SK-N-SH treated with all-trans-retinoic acid at 6 μM for 48 hours (cell line): ENCODE measurements at regions not wholly inside any gene's neighbourhood (a gene's known extent, or its start where the extent isn't known, plus 50 kb on each side); places are given as distances from the start of the nearest gene placed in this dataset.
"Not testable (repeated sequence)": the region's sequence is repeated elsewhere in the genome, so short reads cannot be mapped to it uniquely, and the experiment has no call there.

ENCODE experiments used
- ATAC-seq: fragments of 200-7000 bp; cut with Tn5 transposase; 3 replicates; pipeline ENCODE4 v1.9.1; 2020; ENCODE audit warnings: mild to moderate bottlenecking, moderate library complexity
- ARNTL ChIP-seq: fragments of 450-650 bp; formaldehyde crosslinking; IDR thresholded peaks from 2 replicates; pipeline ENCODE4 v1.5.0; 2020; ENCODE audit warnings: low read depth, mild to moderate bottlenecking, moderate library complexity, borderline replicate concordance
- CSDC2 ChIP-seq: fragments of 250-450 bp; sonication (Bioruptor Pico); IDR thresholded peaks from 2 replicates; pipeline ENCODE4 v1.5.0; 2020; ENCODE audit warnings: mild to moderate bottlenecking, moderate library complexity
- ESRRG ChIP-seq: fragments of 250-450 bp; sonication (Bioruptor Pico); IDR thresholded peaks from 2 replicates; pipeline ENCODE4 v1.6.1; 2021; ENCODE audit warnings: mild to moderate bottlenecking
- GLIS3 ChIP-seq: fragments of 250-450 bp; sonication (Bioruptor Pico); IDR thresholded peaks from 2 replicates; pipeline ENCODE4 v1.5.0; 2020; ENCODE audit warnings: mild to moderate bottlenecking, moderate library complexity
- ISL1 ChIP-seq: fragments of 250-450 bp; sonication (Bioruptor Pico); IDR thresholded peaks from 2 replicates; pipeline ENCODE4 v2.1.2; 2022; ENCODE audit warnings: mild to moderate bottlenecking, moderate library complexity
- OSR1 ChIP-seq: fragments of 250-450 bp; sonication (Bioruptor Pico); IDR thresholded peaks from 2 replicates; pipeline ENCODE4 v1.8.0; 2022; ENCODE audit warnings: moderate library complexity, mild to moderate bottlenecking, inconsistent platforms
- PPARA ChIP-seq: fragments of 250-450 bp; sonication (Bioruptor Pico); IDR thresholded peaks from 2 replicates; pipeline ENCODE4 v1.5.0; 2020; ENCODE audit warnings: mild to moderate bottlenecking, borderline replicate concordance
- RARB ChIP-seq: fragments of 250-450 bp; sonication (Bioruptor Pico); IDR thresholded peaks from 2 replicates; pipeline ENCODE4 v1.8.0; 2021; ENCODE audit warnings: mild to moderate bottlenecking, moderate library complexity
- SNAI2 ChIP-seq: fragments of 250-450 bp; sonication (Bioruptor Pico); IDR thresholded peaks from 2 replicates; pipeline ENCODE4 v1.5.0; 2020; ENCODE audit warnings: mild to moderate bottlenecking, moderate library complexity
- TCF4 ChIP-seq: fragments of 250-450 bp; sonication (Bioruptor Pico); IDR thresholded peaks from 2 replicates; pipeline ENCODE4 v1.8.0; 2021; ENCODE audit warnings: mild to moderate bottlenecking, moderate library complexity, borderline replicate concordance
- TOX ChIP-seq: fragments of 250-450 bp; sonication (Bioruptor Pico); IDR thresholded peaks from 2 replicates; pipeline ENCODE4 v1.8.0; 2021; ENCODE audit warnings: mild to moderate bottlenecking, moderate library complexity, borderline replicate concordance
- ZC3H10 ChIP-seq: fragments of 250-450 bp; sonication (Bioruptor Pico); IDR thresholded peaks from 2 replicates; pipeline ENCODE4 v1.5.1; 2021; ENCODE audit warnings: mild to moderate bottlenecking, moderate library complexity
- ZFP30 ChIP-seq: fragments of 450-650 bp; formaldehyde crosslinking; IDR thresholded peaks from 2 replicates; pipeline ENCODE4 v1.5.0; 2022; ENCODE audit warnings: mild to moderate bottlenecking, moderate library complexity
- ZNF565 ChIP-seq: fragments of 450-650 bp; formaldehyde crosslinking; conservative IDR thresholded peaks from 2 replicates; pipeline ENCODE4 v1.5.0; 2020; ENCODE audit warnings: low read depth, mild to moderate bottlenecking, moderate library complexity
- ZNF70 ChIP-seq: fragments of 450-650 bp; formaldehyde crosslinking; IDR thresholded peaks from 2 replicates; pipeline ENCODE4 v1.5.0; 2020; ENCODE audit warnings: mild to moderate bottlenecking, moderate library complexity
- TF ChIP-seq, protein P1 (sequence below): fragments of 250-450 bp; sonication (Bioruptor Pico); IDR thresholded peaks from 2 replicates; pipeline ENCODE4 v1.5.0; 2020; ENCODE audit warnings: mild to moderate bottlenecking, moderate library complexity
- TF ChIP-seq, protein P2 (sequence below): fragments of 250-450 bp; sonication (Bioruptor Pico); IDR thresholded peaks from 2 replicates; pipeline ENCODE4 v1.5.1; 2020; ENCODE audit warnings: low read depth, mild to moderate bottlenecking, moderate library complexity
- TF ChIP-seq, protein P3 (sequence below): fragments of 250-450 bp; sonication (Bioruptor Pico); IDR thresholded peaks from 2 replicates; pipeline ENCODE4 v1.8.0; 2021; ENCODE audit warnings: low read depth, mild to moderate bottlenecking, moderate library complexity, borderline replicate concordance

DNA sequence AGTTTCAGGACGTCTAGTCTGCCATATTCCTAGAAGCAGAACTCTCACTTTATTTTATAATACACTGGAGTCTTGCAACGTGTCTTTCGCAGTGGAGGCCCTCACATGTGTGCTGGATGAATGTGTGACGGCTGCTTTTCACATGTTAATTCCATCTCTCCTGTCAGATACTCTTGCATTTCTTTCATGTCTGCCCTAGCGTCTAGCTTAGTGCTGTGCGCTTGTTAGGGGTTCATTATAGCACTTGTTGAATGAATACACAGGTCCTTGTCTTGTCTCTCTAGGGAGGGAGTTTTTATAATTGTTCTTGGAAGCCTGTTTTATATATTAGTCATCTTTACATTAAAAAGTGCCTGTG lies 94.4 kb downstream of the MAP3K8 start:
- no peak for ATAC-seq
- TF ChIP-seq CSDC2 (CRISPR knock-in tag), result no peak
- TF ChIP-seq ARNTL, result no peak
- TF ChIP-seq TOX, result no peak
- TF ChIP-seq ZFP30 (CRISPR knock-in tag), result no peak

DNA sequence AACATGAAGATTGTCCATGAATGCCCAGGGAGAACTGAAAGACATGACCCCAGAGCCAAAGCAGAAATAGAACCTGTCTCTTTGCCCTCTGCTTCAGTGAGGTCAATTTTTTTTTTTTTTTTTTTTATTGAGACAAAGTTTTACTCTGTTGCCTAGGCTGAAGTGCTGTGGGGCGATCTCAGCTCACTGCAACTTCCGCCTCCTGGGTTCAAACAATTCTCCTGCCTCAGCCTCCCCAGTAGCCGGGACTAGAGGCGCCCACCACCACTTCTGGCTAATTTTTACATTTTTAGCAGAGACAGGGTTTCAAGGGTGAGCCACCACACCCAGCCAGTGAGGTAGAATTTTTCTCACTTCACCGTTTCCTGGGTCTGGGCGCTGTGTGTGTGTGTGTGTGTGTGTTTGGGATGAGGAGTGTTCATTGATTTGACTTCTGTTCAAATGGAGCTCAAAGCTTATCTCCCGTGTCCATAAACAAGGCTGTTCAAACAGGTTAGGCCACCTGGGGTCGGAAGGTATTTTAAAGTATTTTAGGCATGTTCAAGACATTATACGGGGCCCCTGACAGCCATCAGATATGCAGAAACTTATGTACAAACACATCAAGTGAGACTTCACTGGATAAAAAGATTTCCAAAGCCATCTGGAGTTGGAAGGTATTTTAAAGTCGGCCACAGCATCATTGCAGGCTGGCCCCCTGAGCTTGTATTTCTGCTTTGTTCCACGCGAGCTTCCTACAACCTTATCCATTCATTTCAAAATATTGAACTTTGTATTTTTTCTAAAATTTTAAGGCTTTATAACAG lies 93.8 kb downstream of the MAP3K8 start:
- TF ChIP-seq, protein P1, sequence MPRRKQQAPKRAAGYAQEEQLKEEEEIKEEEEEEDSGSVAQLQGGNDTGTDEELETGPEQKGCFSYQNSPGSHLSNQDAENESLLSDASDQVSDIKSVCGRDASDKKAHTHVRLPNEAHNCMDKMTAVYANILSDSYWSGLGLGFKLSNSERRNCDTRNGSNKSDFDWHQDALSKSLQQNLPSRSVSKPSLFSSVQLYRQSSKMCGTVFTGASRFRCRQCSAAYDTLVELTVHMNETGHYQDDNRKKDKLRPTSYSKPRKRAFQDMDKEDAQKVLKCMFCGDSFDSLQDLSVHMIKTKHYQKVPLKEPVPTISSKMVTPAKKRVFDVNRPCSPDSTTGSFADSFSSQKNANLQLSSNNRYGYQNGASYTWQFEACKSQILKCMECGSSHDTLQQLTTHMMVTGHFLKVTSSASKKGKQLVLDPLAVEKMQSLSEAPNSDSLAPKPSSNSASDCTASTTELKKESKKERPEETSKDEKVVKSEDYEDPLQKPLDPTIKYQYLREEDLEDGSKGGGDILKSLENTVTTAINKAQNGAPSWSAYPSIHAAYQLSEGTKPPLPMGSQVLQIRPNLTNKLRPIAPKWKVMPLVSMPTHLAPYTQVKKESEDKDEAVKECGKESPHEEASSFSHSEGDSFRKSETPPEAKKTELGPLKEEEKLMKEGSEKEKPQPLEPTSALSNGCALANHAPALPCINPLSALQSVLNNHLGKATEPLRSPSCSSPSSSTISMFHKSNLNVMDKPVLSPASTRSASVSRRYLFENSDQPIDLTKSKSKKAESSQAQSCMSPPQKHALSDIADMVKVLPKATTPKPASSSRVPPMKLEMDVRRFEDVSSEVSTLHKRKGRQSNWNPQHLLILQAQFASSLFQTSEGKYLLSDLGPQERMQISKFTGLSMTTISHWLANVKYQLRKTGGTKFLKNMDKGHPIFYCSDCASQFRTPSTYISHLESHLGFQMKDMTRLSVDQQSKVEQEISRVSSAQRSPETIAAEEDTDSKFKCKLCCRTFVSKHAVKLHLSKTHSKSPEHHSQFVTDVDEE (CRISPR knock-in tag), result no peak
- no peak for TF ChIP-seq ZNF565 (CRISPR knock-in tag)
- TF ChIP-seq CSDC2 (CRISPR knock-in tag), result no peak
- no peak for TF ChIP-seq PPARA
- TF ChIP-seq ISL1, result no peak
- TF ChIP-seq GLIS3 (CRISPR knock-in tag), result no peak
- TF ChIP-seq ZNF70 (CRISPR knock-in tag), result no peak
- no peak for TF ChIP-seq SNAI2 (CRISPR knock-in tag)
- no peak for TF ChIP-seq TOX
- TF ChIP-seq TCF4 (CRISPR knock-in tag), result no peak
- TF ChIP-seq OSR1 (CRISPR knock-in tag), result no peak
- no peak for ATAC-seq

DNA sequence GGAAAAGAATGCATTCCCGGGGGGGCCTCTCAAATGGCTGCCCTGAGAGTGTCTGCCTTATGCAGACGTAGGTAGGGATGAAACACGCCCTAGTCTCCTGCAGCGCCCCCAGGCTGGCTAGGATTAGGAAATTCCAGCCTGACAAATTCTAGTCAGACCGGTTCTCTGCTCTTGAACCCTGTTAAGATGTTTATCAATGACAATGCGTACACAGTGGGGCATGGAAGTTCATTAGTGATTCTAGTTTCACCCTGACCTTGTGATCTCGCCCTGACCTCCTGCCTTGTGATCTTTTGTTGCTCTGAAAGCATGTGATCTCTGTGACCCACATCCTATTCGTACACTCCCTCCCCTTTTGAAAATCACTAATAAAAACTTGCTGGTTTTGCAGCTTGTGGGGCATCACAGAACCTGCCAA lies 88.7 kb downstream of the MAP3K8 start:
- ATAC-seq, result not testable (repeated sequence)

DNA sequence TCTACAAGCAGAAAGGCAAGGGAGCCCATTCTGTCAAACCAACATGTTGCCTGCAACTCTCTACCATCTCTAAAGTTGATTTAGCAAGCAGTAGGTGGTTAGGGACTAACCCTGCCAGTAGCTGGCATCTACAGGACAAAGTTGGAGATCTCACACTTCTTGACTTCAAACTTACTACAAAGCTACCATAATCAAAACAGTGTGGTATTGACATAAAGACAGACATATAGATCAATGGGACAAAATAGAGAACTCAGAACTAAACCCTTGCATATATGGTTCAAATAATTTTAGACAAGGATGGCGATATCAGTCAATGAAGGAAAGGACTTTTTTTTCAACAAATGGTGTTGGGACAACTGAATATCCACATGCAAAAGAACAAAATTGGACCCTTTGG lies 84.9 kb downstream of the MAP3K8 start:
- TF ChIP-seq ZFP30 (CRISPR knock-in tag) (no peak), ESRRG (CRISPR knock-in tag) (no peak), TOX (no peak), RARB (CRISPR knock-in tag) (no peak), ZNF70 (CRISPR knock-in tag) (no peak), ZC3H10 (CRISPR knock-in tag) (no peak), PPARA (no peak), CSDC2 (CRISPR knock-in tag) (no peak)
- TF ChIP-seq, protein P2, sequence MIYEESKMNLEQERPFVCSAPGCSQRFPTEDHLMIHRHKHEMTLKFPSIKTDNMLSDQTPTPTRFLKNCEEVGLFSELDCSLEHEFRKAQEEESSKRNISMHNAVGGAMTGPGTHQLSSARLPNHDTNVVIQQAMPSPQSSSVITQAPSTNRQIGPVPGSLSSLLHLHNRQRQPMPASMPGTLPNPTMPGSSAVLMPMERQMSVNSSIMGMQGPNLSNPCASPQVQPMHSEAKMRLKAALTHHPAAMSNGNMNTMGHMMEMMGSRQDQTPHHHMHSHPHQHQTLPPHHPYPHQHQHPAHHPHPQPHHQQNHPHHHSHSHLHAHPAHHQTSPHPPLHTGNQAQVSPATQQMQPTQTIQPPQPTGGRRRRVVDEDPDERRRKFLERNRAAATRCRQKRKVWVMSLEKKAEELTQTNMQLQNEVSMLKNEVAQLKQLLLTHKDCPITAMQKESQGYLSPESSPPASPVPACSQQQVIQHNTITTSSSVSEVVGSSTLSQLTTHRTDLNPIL, result no peak
- TF ChIP-seq, protein P3, sequence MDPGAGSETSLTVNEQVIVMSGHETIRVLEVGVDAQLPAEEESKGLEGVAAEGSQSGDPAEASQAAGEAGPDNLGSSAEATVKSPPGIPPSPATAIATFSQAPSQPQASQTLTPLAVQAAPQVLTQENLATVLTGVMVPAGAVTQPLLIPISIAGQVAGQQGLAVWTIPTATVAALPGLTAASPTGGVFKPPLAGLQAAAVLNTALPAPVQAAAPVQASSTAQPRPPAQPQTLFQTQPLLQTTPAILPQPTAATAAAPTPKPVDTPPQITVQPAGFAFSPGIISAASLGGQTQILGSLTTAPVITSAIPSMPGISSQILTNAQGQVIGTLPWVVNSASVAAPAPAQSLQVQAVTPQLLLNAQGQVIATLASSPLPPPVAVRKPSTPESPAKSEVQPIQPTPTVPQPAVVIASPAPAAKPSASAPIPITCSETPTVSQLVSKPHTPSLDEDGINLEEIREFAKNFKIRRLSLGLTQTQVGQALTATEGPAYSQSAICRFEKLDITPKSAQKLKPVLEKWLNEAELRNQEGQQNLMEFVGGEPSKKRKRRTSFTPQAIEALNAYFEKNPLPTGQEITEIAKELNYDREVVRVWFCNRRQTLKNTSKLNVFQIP (CRISPR knock-in tag), result no peak
- TF ChIP-seq, protein P1 (CRISPR knock-in tag), result no peak

More for the DNA sequence above, 84.9 kb downstream of the MAP3K8 start:
- no peak for ATAC-seq
